NCI-H69 (cell line): ENCODE measurements at regions not wholly inside any gene's neighbourhood (a gene's known extent, or its start where the extent isn't known, plus 50 kb on each side); places are given as distances from the start of the nearest gene placed in this dataset.

Source experiments
- DNase-seq: peaks from one replicate; lab custom pipeline; 2025; lab: John Stamatoyannopoulos, UW

- DNase-seq: no peak
Observed at GRCh38 chr14:35456261-35456660, 51.7 kb upstream of the NFKBIA start.

- DNase-seq: no peak
Observed at GRCh38 chr14:35458442-35458841, 53.9 kb upstream of the NFKBIA start.

GRCh38 chr14:35459776-35460175 is 55.2 kb upstream of the NFKBIA start:
- DNase-seq: no peak

- DNase-seq: peak; percentile 85
Observed at GRCh38 chr14:35470755-35471154, 63.2 kb upstream of the INSM2 start.

- peak; percentile 96 for DNase-seq
Observed at GRCh38 chr14:35471803-35472202, 62.2 kb upstream of the INSM2 start.

- DNase-seq: no peak
Observed at GRCh38 chr14:35474323-35474722, 59.6 kb upstream of the INSM2 start.

- DNase-seq: peak; percentile 27
Observed at GRCh38 chr14:35480119-35480769, 53.7 kb upstream of the INSM2 start.

GRCh38 chr14:35482994-35483515 is 50.9 kb upstream of the INSM2 start:
- DNase-seq: no peak
